Thyroid gland (tissue), 4 donors: ENCODE measurements at regions not wholly inside any gene's neighbourhood (a gene's known extent, or its start where the extent isn't known, plus 50 kb on each side); places are given as distances from the start of the nearest gene placed in this dataset.
"Not testable (repeated sequence)": the region's sequence is repeated elsewhere in the genome, so short reads cannot be mapped to it uniquely, and the experiment has no call there.

ENCODE experiments used
- DNase-seq, 2 donors: peaks; one replicate each; pipeline ENCODE4 v3.0.0-alpha.2; 2019
- H3K27ac ChIP-seq, 3 donors: fragments of 200-600 bp; sonication (generic); 1 replicate in 2 of 3; 2 replicates in 1 of 3; pipeline ENCODE4 v1.5.1; 2016 to 2019; ENCODE audit warnings: mild to moderate bottlenecking in 1 of 3, moderate library complexity in 1 of 3
- H3K27me3 ChIP-seq: fragments of 200-600 bp; sonication (generic); one replicate; pipeline ENCODE4 v1.5.1; 2019
- H3K36me3 ChIP-seq, 2 donors: fragments of 200-600 bp; sonication (generic); one replicate each; pipeline ENCODE4 v1.5.1; 2016 to 2019
- H3K4me1 ChIP-seq, 2 donors: fragments of 200-600 bp; sonication (generic); one replicate each; pipeline ENCODE4 v1.5.1; 2017 to 2019
- H3K4me3 ChIP-seq, 3 donors: fragments of 200-600 bp; sonication (generic); replicated peaks in 1 of 3; 1 replicate in 2 of 3; 2 replicates in 1 of 3; pipeline ENCODE4 v1.5.1; 2016; ENCODE audit warnings: mild to moderate bottlenecking in 1 of 3
- H3K9me3 ChIP-seq: fragments of 200-600 bp; sonication (generic); one replicate; pipeline ENCODE4 v1.5.1; 2017
- POLR2A ChIP-seq, 2 donors: fragments of 450-650 bp; IDR thresholded peaks; one replicate each; pipeline ENCODE4 v1.6.1; 2017; ENCODE audit warnings: antibody characterized with exemption in 2 of 2, mild to moderate bottlenecking in 2 of 2, moderate library complexity in 1 of 2
- WGBS, 2 donors: methylation state at CpG; one replicate each; pipeline ENCODE4 v1.1.5; 2017; 5-methylcytosine and 5-hydroxymethylcytosine counted together
- intact Hi-C: fragments of 100-400 bp; cut with DNase I; formaldehyde crosslinking; loops from one replicate; pipeline ENCODE4 v1.15.1; 2023
- TF ChIP-seq, protein P1 (sequence below), 6 experiments: fragments of 200-600 bp in 3 of 6; fragments of 450-650 bp in 3 of 6; sonication (generic) in 3 of 6; IDR thresholded peaks; one replicate each; pipeline ENCODE4 v1.5.1; 2016 to 2019; ENCODE audit warnings: antibody characterized with exemption in 6 of 6, mild to moderate bottlenecking in 2 of 6, inconsistent platforms in 1 of 6, moderate library complexity in 1 of 6

DNA sequence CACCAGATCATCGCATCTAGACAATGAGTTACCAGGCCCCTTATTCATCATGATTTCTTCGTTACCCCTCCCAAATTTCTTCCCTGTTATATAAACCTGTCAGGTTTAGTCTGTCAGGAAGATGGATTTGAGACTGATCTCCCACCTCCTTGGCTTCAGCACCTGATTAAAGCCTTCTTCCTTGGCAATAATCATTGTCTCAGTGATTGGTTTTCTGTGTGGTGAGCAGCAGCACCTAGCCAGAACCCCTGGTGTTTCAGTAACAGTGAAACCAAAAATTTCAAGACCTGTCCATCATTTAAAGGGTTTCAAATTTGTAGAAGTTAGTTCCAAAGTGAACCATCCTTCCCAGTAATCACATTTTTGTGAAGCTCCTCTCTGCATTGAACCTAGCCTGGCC, 209.8 kb upstream of the GJE1 start:
- DNase-seq = no peak
- WGBS, 2 donors = 81 to 86% methylated on average over 2 of the region's 2 CpGs
- TF ChIP-seq, protein P1, sequence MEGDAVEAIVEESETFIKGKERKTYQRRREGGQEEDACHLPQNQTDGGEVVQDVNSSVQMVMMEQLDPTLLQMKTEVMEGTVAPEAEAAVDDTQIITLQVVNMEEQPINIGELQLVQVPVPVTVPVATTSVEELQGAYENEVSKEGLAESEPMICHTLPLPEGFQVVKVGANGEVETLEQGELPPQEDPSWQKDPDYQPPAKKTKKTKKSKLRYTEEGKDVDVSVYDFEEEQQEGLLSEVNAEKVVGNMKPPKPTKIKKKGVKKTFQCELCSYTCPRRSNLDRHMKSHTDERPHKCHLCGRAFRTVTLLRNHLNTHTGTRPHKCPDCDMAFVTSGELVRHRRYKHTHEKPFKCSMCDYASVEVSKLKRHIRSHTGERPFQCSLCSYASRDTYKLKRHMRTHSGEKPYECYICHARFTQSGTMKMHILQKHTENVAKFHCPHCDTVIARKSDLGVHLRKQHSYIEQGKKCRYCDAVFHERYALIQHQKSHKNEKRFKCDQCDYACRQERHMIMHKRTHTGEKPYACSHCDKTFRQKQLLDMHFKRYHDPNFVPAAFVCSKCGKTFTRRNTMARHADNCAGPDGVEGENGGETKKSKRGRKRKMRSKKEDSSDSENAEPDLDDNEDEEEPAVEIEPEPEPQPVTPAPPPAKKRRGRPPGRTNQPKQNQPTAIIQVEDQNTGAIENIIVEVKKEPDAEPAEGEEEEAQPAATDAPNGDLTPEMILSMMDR (IDR thresholded peaks at IDR 0.05) = no peak
- TF ChIP-seq POLR2A (IDR thresholded peaks at IDR 0.05) = no peak
- Histone ChIP-seq H3K27me3 (no peaks in the 10 kb centered on the region), H3K27ac (no peak overlapping the region), H3K9me3 (no peaks in the 10 kb centered on the region), H3K4me3 (no peak overlapping the region), H3K4me1 (no peaks in the 10 kb centered on the region), H3K36me3 (no peaks in the 10 kb centered on the region)
- intact Hi-C loops = no loop called here

DNA sequence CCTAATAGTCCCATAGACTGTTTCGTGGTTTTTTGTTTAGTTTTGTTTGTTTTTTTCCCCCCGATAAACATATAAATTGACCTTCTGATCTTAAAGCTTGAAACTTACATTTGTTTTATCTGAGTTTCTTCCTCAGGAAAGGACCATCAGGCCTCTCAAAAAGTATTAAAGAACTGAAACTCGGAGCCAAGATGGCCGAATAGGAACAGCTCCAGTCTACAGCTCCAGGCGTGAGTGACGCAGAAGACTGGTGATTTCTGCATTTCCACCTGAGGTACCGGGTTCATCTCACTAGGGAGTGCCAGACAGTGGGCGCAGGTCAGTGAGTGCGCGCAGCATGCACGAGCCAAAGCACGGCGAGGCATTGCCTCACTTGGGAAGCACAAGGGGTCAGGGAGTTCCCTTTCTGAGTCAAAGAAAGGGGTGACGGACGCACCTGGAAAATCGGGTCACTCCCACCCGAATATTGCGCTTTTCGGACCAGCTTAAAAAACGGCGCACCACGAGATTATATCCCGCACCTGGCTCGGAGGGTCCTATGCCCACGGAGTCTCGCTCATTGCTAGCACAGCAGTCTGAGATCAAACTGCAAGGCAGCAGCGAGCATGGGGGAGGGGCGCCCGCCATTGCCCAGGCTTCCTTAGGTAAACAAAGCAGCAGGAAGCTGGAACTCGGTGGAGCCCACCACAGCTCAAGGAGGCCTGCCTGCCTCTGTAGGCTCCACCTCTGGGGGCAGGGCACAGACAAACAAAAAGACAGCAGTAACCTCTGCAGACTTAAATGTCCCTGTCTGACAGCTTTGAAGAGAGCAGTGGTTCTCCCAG, 215.8 kb upstream of the GJE1 start:
- H3K4me3 ChIP-seq, H3K4me1 ChIP-seq, DNase-seq, H3K27ac ChIP-seq, intact Hi-C loops, H3K9me3 ChIP-seq, H3K36me3 ChIP-seq, H3K27me3 ChIP-seq: not testable (repeated sequence)
- 81 to 97% methylated on average over 19 to 26 of the region's 30 CpGs for WGBS, 2 donors

DNA sequence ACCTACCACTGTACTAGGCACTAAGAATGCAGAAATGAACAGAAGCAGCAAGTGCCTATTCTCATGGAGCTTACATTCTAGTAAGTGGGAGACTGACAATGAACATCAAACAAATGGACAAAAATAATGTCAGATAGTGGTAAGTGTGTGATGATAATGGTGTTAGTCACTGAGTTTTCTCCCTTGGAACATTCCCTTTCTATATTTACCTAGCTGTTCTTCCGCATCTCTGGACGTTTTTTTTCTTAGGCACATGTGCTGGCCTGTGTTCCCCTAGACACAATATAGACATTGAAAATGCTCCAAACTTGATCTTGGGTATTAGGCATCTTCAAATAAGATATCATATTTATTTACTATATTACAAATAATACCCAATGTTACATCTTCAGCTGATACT, 218.1 kb upstream of the GJE1 start:
- TF ChIP-seq POLR2A (IDR thresholded peaks at IDR 0.05) = no peak
- TF ChIP-seq, protein P1 (IDR thresholded peaks at IDR 0.05) = no peak
- intact Hi-C loops = no loop called here

DNA sequence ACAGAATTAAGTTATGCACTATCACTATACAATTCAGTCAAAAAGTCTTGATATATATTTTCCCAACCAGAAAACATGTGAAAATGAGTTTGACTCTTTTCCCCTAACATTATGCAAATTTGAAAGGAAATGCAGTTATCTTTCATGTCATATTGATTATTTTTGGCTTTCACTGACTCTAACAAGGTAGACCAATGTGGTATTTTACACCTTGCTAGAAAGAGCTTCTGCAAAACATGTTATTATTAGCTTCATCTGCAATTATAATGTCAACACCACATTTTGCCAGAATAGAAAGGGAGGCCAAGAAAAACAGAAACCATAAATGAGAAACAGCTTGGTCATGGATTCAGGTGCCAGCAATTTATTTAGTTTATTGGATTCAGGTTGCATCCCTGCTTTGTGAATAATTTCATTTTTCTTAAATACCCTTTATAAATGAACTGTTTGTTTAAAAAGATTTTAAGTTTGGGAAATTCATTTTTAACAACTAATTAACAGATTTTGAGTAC, 226.1 kb upstream of the GJE1 start:
- Histone ChIP-seq H3K4me3 (no peak overlapping the region), H3K9me3 (no peaks in the 10 kb centered on the region), H3K27ac (no peak overlapping the region), H3K4me1 (no peaks in the 10 kb centered on the region), H3K27me3 (no peaks in the 10 kb centered on the region), H3K36me3 (no peaks in the 10 kb centered on the region)
- intact Hi-C loops = no loop called here
- no peak for DNase-seq
- TF ChIP-seq POLR2A (IDR thresholded peaks at IDR 0.05) = no peak

More for the DNA sequence above, 218.1 kb upstream of the GJE1 start:
- DNase-seq = no peak
- Histone ChIP-seq H3K27ac (no peak overlapping the region), H3K27me3 (no peaks in the 10 kb centered on the region), H3K4me1 (no peaks in the 10 kb centered on the region), H3K4me3 (no peak overlapping the region), H3K36me3 (no peaks in the 10 kb centered on the region), H3K9me3 (no peaks in the 10 kb centered on the region)
- WGBS, 2 donors = 80% methylated on average over 2 of the region's 2 CpGs

DNA sequence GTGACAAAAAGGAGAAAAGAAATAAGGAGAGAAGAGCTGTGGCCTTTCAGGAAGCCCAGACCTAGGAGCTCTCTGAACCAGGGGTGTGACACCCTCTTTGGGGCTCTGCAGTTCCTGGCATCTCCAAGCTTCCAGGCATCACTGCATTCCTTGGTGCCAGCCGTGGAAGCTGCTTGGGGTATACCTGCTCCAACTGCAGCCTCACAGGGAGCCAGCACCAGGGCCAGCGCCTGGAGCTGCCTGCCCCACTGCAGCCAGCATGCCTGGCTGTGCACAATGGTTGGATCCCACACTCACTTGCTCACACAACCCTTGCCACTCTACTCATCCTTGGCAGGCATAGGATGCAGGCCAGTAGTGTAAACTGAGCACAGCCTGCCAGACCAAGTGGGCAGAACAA, 242.1 kb upstream of the GJE1 start:
- no peak for DNase-seq
- Histone ChIP-seq H3K4me3 (no peak overlapping the region), H3K27ac (no peak overlapping the region), H3K36me3 (no peaks in the 10 kb centered on the region), H3K4me1 (no peaks in the 10 kb centered on the region), H3K9me3 (no peaks in the 10 kb centered on the region), H3K27me3 (no peaks in the 10 kb centered on the region)
- 73% methylated on average over 2 of the region's 2 CpGs; no CpG with 5 or more reads in 1 of the 2 donors for WGBS, 2 donors
- intact Hi-C loops = no loop called here
- TF ChIP-seq, protein P1 (IDR thresholded peaks at IDR 0.05) = no peak
- TF ChIP-seq POLR2A (IDR thresholded peaks at IDR 0.05) = no peak

DNA sequence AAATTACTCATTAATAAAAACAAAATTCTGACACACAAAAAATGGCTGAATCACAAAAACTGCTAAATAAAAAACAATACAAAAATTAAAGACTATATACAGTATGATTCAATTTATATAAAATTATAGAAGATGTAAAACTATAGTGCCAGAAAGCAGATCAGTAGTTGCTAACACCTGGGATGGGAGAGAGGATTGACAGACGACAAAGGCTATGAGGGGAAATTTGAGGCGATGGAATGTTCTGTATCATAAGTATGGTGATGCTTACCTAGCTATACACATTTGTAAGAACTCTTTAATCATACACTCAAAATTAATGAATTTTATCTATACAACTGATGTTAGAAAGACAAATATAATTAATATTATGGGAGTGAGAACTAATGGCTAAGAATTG, 247.9 kb upstream of the GJE1 start:
- Histone ChIP-seq H3K27me3 (no peaks in the 10 kb centered on the region), H3K27ac (no peak overlapping the region), H3K4me3 (no peak overlapping the region), H3K9me3 (no peaks in the 10 kb centered on the region), H3K36me3 (no peaks in the 10 kb centered on the region), H3K4me1 (no peaks in the 10 kb centered on the region)
- 88 to 96% methylated on average over 2 of the region's 2 CpGs for WGBS, 2 donors
- intact Hi-C loops = no loop called here
- TF ChIP-seq, protein P1 (IDR thresholded peaks at IDR 0.05) = no peak
- no peak for TF ChIP-seq POLR2A (IDR thresholded peaks at IDR 0.05)
- DNase-seq = no peak
